ENCODE measurements at regions not wholly inside any gene's neighbourhood (a gene's known extent, or its start where the extent isn't known, plus 50 kb on each side); places are given as distances from the start of the nearest gene placed in this dataset.

DNA sequence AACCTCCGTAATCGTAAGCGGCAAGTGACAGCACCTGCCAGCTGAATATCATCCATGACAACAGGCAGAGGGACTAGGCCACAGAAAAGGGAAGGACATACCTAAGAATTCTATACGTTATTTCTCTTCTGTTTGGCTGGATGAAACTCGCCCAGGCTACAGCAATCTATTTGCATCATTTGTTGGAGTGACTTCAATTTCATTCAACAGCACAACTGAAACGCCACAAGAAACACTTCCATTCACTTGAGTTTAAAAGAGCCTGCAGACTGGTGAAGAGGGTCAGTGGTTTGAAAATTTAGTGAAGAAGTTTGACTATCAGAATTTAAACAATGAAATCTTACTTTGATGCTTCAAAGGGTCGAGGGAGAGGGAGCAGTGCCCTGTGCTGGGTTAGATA is 378.7 kb downstream of the LMO4 start:
- TF ChIP-seq POLR2AphosphoS5 (IDR thresholded peaks at IDR 0.05; ENCODE audit: low read depth, low read length) = no peak
- TF ChIP-seq, protein P1, sequence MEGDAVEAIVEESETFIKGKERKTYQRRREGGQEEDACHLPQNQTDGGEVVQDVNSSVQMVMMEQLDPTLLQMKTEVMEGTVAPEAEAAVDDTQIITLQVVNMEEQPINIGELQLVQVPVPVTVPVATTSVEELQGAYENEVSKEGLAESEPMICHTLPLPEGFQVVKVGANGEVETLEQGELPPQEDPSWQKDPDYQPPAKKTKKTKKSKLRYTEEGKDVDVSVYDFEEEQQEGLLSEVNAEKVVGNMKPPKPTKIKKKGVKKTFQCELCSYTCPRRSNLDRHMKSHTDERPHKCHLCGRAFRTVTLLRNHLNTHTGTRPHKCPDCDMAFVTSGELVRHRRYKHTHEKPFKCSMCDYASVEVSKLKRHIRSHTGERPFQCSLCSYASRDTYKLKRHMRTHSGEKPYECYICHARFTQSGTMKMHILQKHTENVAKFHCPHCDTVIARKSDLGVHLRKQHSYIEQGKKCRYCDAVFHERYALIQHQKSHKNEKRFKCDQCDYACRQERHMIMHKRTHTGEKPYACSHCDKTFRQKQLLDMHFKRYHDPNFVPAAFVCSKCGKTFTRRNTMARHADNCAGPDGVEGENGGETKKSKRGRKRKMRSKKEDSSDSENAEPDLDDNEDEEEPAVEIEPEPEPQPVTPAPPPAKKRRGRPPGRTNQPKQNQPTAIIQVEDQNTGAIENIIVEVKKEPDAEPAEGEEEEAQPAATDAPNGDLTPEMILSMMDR (IDR thresholded peaks at IDR 0.05) = no peak
- TF ChIP-seq SIN3A (IDR thresholded peaks at IDR 0.05; ENCODE audit: borderline replicate concordance, insufficient read depth, low read depth, low read length) = no peak
- TF ChIP-seq, protein P2, sequence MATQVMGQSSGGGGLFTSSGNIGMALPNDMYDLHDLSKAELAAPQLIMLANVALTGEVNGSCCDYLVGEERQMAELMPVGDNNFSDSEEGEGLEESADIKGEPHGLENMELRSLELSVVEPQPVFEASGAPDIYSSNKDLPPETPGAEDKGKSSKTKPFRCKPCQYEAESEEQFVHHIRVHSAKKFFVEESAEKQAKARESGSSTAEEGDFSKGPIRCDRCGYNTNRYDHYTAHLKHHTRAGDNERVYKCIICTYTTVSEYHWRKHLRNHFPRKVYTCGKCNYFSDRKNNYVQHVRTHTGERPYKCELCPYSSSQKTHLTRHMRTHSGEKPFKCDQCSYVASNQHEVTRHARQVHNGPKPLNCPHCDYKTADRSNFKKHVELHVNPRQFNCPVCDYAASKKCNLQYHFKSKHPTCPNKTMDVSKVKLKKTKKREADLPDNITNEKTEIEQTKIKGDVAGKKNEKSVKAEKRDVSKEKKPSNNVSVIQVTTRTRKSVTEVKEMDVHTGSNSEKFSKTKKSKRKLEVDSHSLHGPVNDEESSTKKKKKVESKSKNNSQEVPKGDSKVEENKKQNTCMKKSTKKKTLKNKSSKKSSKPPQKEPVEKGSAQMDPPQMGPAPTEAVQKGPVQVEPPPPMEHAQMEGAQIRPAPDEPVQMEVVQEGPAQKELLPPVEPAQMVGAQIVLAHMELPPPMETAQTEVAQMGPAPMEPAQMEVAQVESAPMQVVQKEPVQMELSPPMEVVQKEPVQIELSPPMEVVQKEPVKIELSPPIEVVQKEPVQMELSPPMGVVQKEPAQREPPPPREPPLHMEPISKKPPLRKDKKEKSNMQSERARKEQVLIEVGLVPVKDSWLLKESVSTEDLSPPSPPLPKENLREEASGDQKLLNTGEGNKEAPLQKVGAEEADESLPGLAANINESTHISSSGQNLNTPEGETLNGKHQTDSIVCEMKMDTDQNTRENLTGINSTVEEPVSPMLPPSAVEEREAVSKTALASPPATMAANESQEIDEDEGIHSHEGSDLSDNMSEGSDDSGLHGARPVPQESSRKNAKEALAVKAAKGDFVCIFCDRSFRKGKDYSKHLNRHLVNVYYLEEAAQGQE (IDR thresholded peaks at IDR 0.05; ENCODE audit: insufficient read depth in 1 of 2, low read depth in 2 of 2, low read length in 1 of 2) = no peak
- no peak for TF ChIP-seq TCF7L2 (IDR thresholded peaks at IDR 0.05; ENCODE audit: low read depth, low read length)

All from Panc1 (cell line).